ENCODE measurements at regions not wholly inside any gene's neighbourhood (a gene's known extent, or its start where the extent isn't known, plus 50 kb on each side); places are given as distances from the start of the nearest gene placed in this dataset.

DNA sequence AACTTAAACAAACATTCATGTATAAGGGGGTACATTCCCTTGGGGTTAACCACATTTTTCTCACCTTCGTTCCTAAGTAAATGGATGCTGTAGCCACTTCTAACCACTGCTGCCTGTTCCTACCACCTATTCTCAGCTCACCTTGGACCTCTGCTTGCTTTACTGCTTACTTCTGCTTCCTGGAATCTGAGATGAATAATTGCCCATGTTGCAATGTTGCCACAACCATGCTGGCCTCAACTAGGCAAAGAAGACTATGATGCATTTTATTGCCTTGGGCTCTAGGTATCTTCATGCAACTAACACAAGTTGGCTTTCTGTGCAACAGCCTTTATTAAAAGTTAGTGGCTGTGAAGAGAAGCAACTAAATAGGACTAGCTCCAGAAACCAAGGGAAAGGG lies 106.3 kb upstream of the TCF4 start:
- CTCF ChIA-PET (ENCODE audit: partially characterized antibody): interaction anchor here (0.9 kb wide), 2 partner anchors 37 to 115 kb away, joined by 3 read pairs; no protein-coding TSS in a partner anchor
- H3K18ac ChIP-seq (ENCODE audit: extremely low read depth, low read length): no peak overlapping the region
- H2AK5ac ChIP-seq (ENCODE audit: low read depth, low read length): no peak overlapping the region
- no peak overlapping the region for H2BK12ac ChIP-seq (ENCODE audit: low read depth, low read length)
- H3K4me3 ChIP-seq (ENCODE audit: extremely low read depth in 1 of 4, insufficient read depth in 2 of 4, low read depth in 3 of 4, low read length in 4 of 4): no peak overlapping the region
- FAIRE-seq: peak; percentile 19
- H3K14ac ChIP-seq (ENCODE audit: insufficient read length): no peak overlapping the region
- H2BK15ac ChIP-seq (ENCODE audit: low read length): no peak overlapping the region
- H2AFZ ChIP-seq (ENCODE audit: low read length): no peak overlapping the region
- H3K56ac ChIP-seq (replicated peaks; ENCODE audit: insufficient read length, low read depth, low read length): no peak overlapping the region
- no peaks in the 10 kb centered on the region for H3K4me1 ChIP-seq (replicated peaks in 1 of 4; ENCODE audit: control insufficient read depth in 3 of 4, insufficient read depth in 4 of 4, low read length in 3 of 4)
- no peak overlapping the region for H3K27ac ChIP-seq (ENCODE audit: low read depth, low read length)
- H3K23me2 ChIP-seq (ENCODE audit: low read depth, low read length): no peaks in the 10 kb centered on the region
- no peak overlapping the region for H3K23ac ChIP-seq (ENCODE audit: insufficient read length)
- WGBS, 2 experiments (ENCODE audit: extremely low coverage in 1 of 2, insufficient coverage in 1 of 2, insufficient read length in 1 of 2, insufficient replicate concordance in 2 of 2, low coverage in 1 of 2, low lambda C conversion rate in 2 of 2, missing lambda C conversion rate in 1 of 2): 94% methylated on average over 1 of the region's 1 CpG; no CpG with 5 or more reads in 1 of the 2 experiments
- DNase-seq (ENCODE audit: low read depth in 1 of 2, low spot score in 2 of 2): no peak
- no peaks in the 10 kb centered on the region for H3K79me2 ChIP-seq (ENCODE audit: control insufficient read depth in 1 of 2, insufficient read depth in 2 of 2, low read length in 2 of 2)
- no peak overlapping the region for H2BK120ac ChIP-seq (replicated peaks; ENCODE audit: low read depth, low read length)
- H2BK20ac ChIP-seq (ENCODE audit: low read length): no peak overlapping the region
- no peaks in the 10 kb centered on the region for H3K36me3 ChIP-seq (ENCODE audit: control insufficient read depth in 2 of 4, insufficient read depth in 4 of 4, low read length in 3 of 4)
- no peaks in the 10 kb centered on the region for H4K20me1 ChIP-seq (replicated peaks in 1 of 2; ENCODE audit: control insufficient read depth in 1 of 2, insufficient read depth in 2 of 2, low read length in 2 of 2)
- H3K79me1 ChIP-seq (ENCODE audit: low read depth, low read length): no peaks in the 10 kb centered on the region
- no peak overlapping the region for H2BK5ac ChIP-seq (ENCODE audit: low read depth, low read length)
- H4K5ac ChIP-seq (ENCODE audit: insufficient read length, low read depth, low read length): no peak overlapping the region
- no peaks in the 10 kb centered on the region for H3K9me3 ChIP-seq (ENCODE audit: insufficient read depth in 2 of 2, low read depth in 1 of 2, low read length in 1 of 2)
- no peak overlapping the region for H4K91ac ChIP-seq (replicated peaks; ENCODE audit: insufficient read length, low read length)
- H3K27me3 ChIP-seq (replicated peaks in 1 of 4; ENCODE audit: control insufficient read depth in 3 of 4, extremely low read depth in 1 of 4, insufficient read depth in 3 of 4, low read length in 3 of 4): peaks cover 0 to 2% (median 0%) of the 10 kb centered on the region in 4 experiments; a peak in 1 of 7 replicates
- no peak overlapping the region for H3K4me2 ChIP-seq (ENCODE audit: insufficient read depth in 1 of 2, low read depth in 2 of 2, low read length in 2 of 2)
- H4K8ac ChIP-seq (ENCODE audit: extremely low read depth, insufficient read depth, low read length): no peak overlapping the region
- no peak overlapping the region for H3K4ac ChIP-seq (replicated peaks; ENCODE audit: insufficient read length, low read depth, low read length)
- H3K9ac ChIP-seq (replicated peaks in 1 of 4; ENCODE audit: extremely low read depth in 1 of 4, low read depth in 3 of 4, low read length in 3 of 4): no peak overlapping the region
- POLR2A ChIA-PET (ENCODE audit: partially characterized antibody): no interaction called here
- TF ChIP-seq CHD1 (IDR thresholded peaks at IDR 0.05; ENCODE audit: low read depth, low read length): no peak
- TF ChIP-seq RXRA (IDR thresholded peaks at IDR 0.05; ENCODE audit: insufficient read depth, low read depth, low read length): no peak
- no peak for TF ChIP-seq CBX8 (IDR thresholded peaks at IDR 0.05; ENCODE audit: borderline replicate concordance, low read depth, low read length)
- TF ChIP-seq ZNF274 (IDR thresholded peaks at IDR 0.05; ENCODE audit: borderline replicate concordance, extremely low read depth, low read length): no peak
- no peak for TF ChIP-seq TAF1 (IDR thresholded peaks at IDR 0.05; ENCODE audit: low read depth, low read length)
- TF ChIP-seq BRCA1 (IDR thresholded peaks at IDR 0.05; ENCODE audit: low read depth, low read length): no peak
- TF ChIP-seq RFX5 (IDR thresholded peaks at IDR 0.05; ENCODE audit: borderline replicate concordance, low read depth, low read length): no peak
- no peak for TF ChIP-seq SAP30 (IDR thresholded peaks at IDR 0.05; ENCODE audit: insufficient read depth, insufficient replicate concordance, low read length)
- no peak for TF ChIP-seq POU5F1 (IDR thresholded peaks at IDR 0.05; ENCODE audit: low read depth, low read length)
- no peak for TF ChIP-seq POLR2AphosphoS5 (IDR thresholded peaks at IDR 0.05; ENCODE audit: low read depth, low read length)
- no peak for TF ChIP-seq SP2 (IDR thresholded peaks at IDR 0.05; ENCODE audit: low read length)
- TF ChIP-seq, protein P1, sequence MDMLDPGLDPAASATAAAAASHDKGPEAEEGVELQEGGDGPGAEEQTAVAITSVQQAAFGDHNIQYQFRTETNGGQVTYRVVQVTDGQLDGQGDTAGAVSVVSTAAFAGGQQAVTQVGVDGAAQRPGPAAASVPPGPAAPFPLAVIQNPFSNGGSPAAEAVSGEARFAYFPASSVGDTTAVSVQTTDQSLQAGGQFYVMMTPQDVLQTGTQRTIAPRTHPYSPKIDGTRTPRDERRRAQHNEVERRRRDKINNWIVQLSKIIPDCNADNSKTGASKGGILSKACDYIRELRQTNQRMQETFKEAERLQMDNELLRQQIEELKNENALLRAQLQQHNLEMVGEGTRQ (IDR thresholded peaks at IDR 0.05; ENCODE audit: low read length): no peak
- no peak for TF ChIP-seq EGR1 (IDR thresholded peaks at IDR 0.05; ENCODE audit: borderline replicate concordance, low read depth, low read length)
- no peak for TF ChIP-seq FOSL1 (IDR thresholded peaks at IDR 0.05; ENCODE audit: insufficient read depth, low read depth, low read length)

Measured in H1 (cell line).